COR-L47 (cell line): ENCODE measurements at regions not wholly inside any gene's neighbourhood (a gene's known extent, or its start where the extent isn't known, plus 50 kb on each side); places are given as distances from the start of the nearest gene placed in this dataset.

ENCODE experiments used
- DNase-seq: peaks from one replicate; lab custom pipeline; 2025; lab: John Stamatoyannopoulos, UW

DNA sequence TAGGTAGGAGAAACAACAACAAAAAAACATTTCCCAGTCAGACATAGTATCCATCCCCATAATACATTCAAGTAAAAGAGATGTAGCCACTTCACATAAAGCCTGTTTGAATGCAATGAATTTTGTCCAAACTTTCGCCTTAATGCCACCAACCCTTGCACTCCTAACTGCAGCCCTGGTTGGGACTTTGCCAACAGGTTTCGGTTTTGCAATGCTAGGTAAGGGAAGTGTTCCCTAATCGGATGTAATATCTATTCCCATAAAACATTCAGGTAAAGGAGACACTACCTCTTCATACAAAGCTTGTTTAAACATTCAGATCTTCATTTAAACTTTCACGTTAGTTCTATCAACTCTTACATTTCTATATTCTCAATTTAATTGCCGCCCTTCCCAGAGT lies 336.1 kb downstream of the DRD1 start:
- DNase-seq = no peak

DNA sequence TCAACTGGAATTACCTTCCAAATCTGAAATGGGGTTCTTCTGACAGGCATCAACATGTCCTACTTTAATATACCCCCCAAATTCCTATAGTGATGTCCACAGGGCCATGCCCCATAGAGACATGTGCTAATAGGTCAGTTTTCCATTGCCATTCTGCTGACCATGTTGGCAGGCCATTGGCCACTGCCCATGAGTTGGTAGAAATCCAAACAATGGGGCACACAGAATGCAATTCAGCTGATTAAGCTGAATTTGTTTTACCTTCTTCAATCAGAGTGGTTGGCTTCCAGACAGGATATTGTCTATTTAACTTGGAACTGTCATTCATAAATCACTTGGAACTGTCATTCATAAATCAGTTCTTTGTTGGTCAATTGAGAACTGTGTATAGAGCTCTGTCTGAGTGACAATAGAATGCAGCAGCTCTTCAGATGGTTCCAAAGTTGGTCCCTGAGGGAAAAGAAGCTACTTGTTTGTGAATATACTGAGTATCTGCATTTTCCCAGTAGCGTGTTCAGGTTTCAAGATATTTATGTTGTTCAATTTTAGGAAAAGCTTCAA lies 336.9 kb downstream of the DRD1 start:
- no peak for DNase-seq

DNA sequence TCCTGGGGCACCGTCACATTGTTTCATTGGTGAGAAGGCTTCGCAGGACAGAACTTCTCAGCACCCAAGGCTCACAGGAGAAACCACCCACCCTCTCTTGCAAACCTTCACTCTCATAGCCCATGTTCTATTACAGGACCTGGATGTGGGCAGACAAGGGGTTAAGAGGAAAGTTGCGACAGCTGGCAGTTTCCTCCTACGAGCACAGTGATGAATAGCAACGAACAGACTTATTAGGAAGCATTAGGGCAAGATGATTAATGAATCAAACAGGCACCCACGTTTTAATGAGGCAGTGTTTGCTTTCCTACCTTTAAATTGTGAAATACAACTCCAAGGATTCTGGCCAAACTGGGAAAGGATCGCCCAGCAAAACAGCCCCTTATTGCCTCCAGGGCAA lies 339.3 kb downstream of the DRD1 start:
- no peak for DNase-seq

DNA sequence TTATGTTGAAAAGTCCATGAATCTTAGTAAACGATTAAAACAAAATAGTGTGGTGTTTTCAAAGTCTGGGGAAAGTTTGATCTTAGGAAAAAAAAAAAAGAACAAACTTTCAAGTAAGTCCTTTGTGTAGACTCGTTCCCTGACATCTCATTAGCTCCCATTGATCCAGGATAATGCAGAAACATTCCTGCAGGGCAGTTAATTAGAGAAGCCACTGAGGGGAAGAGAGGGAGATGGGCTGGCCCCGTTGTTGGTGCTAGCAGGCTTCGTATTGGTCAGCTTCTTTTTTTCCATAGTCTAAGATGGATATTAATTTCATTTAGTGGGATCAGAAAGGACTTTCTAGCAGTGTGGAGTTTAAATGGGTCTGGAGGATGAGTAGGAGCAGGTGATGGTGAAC lies 340.2 kb downstream of the DRD1 start:
- no peak for DNase-seq

DNA sequence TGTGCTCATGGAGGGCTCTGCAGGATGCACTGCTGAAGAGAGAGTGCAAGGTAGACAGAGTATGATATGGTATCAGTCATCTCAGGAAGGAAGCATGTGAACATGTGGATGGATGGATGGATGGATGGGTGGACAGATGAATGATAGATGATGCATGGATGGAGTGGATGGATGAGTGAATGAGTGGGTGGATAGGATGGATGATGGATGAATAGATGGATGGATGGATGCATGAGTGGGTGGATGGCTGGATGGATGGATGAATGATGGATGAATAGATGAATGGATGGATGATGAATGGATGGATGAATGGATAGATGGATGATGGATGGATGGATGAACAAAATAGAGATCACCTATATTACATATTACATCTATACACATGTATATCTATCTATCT lies 341.3 kb downstream of the DRD1 start:
- no peak for DNase-seq

DNA sequence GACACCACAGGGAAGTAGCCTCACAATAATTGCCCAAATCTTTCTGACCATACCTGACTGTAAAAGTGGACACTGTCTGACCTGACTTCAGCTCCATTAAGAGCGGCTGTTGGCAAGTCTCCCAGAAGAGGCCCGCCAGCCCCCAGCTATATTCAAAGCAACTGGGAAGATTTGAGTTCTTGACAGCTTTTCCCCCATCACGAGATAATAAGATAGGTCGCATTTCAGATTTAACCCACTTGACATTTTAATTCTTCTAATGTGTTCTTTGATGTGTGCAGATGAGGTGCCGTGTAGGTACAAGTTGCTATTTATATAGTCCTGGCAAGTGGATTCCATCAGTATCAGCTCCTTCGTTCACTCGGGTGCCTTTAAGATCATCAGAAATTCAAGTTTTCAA lies 345.7 kb downstream of the DRD1 start:
- DNase-seq = no peak

DNA sequence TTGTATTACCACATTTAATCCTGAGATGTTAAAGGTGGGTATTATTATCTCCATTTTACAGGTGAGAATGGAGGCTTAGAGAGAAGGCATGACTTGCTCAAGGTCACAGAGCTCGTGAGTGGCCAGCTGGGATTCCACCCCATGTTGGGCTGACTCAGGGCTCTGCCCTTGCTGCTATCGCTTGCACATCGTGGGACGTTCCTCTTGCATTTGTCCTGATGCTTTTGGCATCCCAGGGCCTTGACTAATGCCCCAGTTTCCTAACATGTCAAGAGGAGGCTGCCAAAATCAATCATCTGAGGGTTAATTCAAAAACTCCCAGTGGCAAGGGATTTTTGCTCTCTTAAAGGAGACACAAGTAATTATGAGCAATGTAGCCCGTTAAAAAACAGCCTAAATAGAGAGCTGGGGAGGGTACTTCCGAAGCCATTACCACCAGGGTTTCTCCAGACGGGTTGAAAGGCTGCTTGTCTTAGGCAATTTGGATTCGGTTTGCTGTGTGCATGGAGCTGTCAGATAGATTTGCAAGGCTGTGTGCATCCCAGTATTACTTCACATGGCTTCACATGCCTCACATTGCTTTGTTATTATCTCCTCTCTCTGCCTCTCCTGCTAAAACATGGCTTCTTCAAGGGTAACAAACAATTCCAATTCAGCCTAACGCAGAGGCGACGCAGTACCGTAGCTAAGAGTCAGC lies 347.4 kb downstream of the DRD1 start:
- DNase-seq = no peak

DNA sequence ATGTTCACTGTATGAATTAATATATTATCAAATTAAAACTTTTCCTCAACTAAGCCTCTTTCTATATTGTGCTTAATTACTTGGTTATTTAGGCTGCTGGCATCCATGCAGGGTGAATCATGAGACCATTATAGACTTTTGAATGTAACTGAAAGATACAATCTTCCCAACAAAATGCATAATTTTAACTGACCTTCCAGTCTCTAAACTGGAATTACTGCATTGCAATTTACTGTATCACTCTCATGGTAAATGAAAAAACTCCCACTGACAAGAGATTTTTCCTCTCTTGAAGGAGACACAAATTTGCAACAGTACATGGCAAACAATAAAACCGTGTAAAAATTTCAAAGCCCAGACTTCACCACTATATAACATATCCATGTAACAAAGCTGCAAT lies 349.5 kb downstream of the DRD1 start:
- no peak for DNase-seq

DNA sequence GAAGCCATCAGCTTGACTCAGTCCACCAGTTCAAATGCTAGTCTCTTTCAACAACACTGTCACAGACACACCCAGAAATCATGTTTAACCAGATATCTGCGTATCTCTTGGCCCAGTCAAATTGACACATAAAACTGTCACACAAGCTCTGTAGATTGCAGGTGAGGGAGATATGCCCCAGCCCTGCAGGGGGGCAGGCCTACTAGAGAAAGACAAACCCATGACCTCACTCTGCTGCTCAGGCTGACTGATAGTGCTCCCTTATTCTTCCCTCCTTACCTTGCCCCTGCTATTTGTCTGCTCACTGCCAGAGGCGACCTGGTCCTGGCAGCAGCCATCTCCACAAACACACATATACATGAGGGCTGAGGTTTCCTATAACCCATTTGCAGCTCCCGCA lies 351.3 kb downstream of the DRD1 start:
- no peak for DNase-seq

DNA sequence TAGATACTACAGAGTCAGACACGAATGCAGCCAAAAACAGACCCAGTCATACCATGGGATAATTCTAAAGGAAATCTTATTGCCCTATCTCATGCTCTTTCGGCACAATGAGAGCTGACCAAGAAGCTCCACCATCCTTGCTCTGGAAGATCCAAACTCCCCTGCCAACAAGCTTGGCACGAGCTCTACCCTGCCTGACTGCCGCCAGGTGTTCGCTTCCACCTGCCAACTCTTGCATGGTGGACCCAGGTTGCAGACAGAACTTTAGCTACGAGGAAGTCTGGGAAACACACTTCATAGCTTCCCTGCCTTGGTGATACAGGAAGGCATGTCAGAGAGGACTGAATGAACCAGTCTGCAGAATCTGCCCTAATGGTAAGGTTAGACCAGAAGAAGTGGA lies 355.0 kb downstream of the DRD1 start:
- DNase-seq = no peak

DNA sequence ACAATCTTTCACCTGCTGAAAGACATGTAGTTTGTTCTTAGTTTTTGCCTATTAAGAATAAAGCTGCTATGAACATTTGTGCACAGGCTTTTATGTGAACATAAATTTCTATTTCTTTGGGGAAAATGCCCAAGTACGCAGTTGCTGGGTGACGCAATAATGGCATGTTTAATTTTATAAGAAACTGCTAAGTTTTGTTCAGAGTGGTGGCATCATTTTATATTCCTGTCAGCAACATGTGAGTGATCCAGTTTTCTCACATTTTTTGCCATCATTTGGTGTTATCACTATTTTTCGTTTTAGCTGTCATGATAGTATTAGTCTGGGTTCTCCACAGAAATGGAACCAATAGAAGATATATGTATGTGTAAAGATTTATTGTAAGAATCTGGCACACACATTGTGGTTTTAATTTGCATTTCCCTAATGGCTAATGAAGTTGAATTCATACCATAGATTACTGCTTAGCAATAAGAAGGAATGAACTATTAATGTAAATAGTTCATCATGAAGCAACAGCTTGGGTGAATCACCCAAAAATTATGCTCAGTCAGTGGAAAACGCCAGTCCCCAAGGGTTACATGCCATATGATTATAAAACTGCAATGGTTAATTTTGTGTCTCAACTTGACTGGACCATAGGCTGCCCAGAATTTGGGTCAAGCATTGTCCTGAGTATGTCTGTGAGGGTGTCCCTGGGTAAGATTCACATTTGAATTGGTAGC lies 358.6 kb downstream of the MSX2 start:
- DNase-seq = no peak

DNA sequence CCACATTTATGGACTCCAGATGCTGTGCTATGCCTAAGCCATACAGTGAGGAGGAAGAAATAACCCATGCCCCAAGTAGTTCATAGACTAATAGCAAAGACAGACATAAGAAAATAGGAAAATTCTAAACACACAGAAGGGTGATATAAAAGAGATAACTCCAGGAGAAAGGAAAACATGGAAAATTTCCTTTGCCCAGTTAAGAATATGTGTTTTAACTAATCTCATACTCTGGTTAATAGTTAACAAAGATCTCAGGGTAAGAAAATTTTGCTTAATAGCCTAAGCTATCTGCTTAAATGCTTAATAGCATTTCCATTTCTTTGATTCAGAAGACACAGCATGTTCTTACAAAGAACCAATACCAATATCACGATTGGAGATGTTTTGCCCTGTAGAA lies 358.0 kb downstream of the MSX2 start:
- no peak for DNase-seq

DNA sequence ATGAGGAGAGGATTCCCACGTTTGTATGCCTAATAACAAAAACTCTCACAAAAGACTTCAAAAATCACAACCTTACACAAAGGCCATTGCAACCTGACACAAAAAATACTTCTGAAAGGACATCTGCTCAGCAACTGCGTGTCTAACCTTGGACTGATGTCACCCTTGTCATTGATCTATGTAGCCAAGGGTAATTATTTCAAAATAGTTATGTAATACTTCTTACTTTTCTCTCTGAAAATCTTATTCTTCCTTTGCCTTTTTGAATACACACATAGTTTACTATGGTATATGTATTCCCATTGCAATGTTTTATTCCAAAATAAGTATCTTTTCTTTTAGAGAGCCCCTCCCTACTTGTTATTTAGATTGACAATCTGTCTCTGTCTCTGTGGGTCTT lies 355.3 kb downstream of the MSX2 start:
- no peak for DNase-seq

DNA sequence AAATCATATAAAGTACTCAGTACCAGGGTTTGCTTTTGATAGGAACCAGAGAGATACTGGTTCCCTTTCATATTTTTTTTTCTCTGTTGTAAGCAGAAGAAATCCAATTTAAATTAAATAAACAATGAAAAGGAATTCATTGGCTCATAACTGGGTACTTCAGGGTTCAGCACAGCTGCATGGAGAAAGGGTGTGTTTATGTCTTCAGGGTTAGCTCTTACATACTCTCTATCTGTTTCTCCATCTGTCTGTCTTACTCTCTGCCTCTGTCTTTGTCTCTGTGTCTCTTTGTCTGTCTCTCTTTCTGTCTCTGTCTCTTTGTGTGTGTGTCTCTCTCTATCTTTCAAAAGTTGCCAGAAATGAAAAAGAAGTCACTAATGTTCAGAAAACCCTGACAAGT lies 345.9 kb downstream of the MSX2 start:
- no peak for DNase-seq

DNA sequence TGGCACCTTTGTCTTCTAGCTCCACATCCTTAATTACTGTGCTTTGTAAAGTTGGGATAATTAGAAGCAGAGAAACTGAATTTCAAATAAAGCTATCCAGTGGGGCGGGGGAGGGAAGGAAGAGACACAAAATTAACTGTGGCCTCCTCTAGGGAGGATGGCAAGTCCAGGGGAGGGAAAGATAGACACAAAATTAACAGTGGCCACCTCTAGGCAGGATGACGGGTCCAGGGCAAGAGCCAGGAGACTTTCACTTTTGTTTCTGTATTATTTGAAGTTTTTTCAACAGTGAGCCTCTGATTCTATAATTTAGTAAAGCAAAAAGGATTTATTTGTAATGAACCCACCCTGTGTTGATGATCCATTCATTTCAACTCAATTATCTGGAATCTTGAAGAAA lies 335.9 kb downstream of the MSX2 start:
- DNase-seq = no peak

DNA sequence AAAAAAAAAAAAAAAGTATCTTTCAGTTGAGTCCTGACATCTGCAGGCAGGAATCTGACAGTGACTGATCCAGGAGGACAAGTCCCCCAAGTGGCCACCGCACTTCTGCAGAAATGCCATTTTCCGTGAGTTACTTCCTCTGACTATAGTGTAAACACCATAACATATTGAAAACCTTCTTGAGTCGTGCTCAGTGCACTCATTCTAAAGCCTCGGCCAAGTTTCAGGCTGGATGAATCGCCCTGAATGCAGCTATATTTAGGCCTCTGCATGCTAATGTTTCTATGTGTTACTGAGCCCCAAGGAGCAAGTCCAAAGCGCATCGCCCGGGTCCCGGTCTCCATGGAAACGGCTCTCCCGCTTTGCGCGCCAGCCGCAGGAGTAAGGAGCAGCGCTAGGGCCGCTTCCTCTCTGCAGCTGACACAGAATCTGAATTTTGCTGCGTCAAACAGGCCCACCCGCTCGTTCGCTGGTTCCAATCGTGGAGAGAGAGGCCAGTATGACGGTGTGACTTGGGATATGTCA lies 335.4 kb downstream of the MSX2 start:
- peak; percentile 70 for DNase-seq

DNA sequence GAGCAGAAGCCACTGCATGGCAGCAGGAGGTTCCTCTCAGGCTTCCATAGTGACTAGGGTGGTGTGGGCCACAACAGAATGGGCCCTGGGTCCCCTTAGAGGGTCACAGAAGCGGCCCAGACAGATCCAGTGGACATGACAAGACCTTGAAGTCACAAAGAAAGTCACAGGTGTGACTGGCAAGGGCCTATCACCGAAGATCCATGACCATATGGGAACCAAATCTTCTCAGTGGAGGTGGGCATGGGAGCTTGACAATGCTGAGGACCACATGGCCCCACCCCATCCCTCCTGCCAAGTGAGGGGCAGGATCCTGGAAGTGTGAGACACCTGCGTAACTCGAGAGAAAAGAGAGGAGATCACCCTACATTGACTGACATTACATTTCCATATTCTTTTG lies 332.4 kb downstream of the MSX2 start:
- no peak for DNase-seq

DNA sequence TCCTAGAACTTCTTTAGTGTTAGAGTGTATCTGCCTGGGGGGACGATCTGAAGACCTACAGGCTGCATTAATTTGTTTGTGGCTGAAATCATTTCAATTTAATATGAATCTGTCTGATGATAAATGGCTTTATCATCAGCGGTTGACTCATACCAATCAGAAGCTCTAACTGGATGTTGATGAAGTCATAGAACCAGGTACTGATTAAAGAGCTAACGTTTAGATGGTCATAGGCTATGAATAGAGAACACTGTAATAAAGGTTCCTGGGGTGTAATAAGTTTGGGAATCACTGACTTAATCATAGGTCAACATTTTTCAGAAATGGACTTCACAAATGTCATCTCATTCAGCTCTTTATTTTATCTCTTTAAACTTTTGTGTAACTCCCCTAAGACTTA lies 329.9 kb downstream of the MSX2 start:
- no peak for DNase-seq

DNA sequence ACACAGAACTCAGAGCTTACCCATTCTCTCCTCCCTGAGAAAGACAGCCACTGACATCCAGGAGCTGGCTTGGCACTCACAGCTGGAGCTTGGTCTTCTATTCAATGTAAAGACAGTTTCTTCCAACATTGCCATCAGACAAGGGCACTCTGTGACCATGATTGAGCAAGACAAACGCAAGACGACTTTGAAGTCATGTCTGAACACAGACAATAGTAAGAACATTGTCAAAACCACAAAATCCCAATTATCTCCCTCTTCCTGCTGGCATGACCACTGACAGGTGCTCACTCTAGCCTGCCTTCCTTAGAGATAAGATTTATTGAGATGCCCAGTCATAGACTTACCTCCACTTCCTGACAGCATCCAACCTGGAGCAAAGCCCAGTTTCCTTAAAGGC lies 328.0 kb downstream of the MSX2 start:
- DNase-seq = no peak

DNA sequence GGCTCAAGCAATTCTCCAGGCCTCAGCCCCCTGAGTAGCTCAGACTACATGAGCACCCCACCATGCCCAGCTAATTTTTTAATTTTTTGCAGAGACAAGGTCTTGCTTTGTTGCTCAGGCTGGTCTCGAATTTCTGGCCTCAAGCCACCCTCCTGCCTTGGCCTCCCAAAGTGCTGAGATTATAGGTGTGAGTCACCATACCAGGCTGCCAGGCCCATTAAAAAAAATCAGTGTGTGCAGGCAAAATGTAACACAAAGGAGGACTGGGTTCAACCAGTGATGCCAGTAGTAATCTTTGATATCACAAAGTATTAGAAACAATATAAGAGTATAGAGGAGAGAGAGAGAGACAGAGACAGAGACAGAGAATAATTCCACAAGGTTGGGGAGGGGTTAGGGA lies 322.7 kb downstream of the MSX2 start:
- DNase-seq = no peak

DNA sequence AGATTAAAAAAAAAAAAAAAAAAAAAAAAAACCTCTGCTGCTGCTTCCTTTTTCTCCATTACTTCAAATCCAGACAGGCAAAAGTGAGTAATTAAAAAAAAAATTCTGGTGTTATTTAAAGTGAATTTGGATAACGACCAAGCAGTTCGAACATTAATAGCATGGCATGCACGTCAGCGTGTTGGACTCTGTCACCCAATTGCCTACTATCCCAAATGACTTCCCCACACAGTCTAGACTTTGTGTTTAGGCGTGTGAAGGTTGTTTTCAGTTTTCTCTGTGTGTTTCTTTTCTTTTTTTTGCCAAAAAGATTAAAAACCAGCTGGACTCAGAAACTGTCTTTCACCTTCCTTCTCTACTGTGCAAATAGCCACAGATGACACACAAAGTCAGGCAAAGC lies 321.4 kb downstream of the MSX2 start:
- DNase-seq = no peak

DNA sequence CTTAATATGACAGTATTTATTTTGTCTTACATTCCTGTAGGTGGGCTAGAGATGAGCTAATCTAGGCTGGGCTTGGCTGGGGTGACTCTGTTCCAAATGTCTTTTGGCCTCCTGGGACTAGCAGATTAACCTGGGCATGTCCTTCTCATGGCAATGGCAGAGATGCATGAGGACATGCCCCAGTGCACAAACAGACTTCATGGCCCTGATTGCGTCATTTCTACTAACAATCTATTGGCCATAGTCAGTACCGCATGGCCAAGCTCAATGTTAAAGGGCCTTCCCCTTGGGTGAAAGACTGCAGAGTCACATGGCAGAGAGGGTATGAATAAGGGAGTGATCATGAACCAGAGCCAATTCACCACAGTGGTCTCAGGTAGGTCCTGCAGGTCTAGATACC lies 313.4 kb downstream of the MSX2 start:
- DNase-seq = no peak

DNA sequence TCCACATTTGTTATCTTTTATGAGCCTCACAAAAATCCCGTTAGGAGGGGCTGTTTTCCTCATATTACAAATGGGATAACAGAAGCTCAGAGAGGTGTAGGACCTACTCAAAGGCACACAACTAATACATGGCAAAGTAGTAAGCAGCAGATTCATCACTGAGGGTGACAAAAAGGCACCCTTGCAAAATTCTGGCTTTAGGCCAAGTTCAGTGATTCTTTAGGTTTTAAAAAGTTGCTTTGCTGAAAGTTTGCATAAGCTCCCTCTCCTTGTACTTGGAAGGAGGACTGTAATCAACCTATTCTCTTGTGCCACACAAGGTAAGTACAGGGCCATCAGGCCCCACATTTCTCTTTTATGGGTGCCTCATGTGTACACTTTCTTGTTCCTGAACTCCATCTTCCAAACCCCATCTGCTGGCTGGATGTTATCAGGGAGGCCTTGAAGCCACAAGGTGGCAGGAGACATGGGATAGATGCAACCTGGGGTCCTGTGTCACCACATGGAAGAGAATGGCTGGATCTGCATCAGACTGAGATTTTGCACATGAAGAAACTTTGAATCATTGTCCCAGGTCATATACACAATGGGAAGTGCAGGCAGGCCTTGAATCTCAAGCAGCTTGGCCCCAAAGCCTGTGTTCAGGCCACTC lies 311.6 kb downstream of the MSX2 start:
- DNase-seq = no peak
